Loucy (cell line): ENCODE measurements at regions not wholly inside any gene's neighbourhood (a gene's known extent, or its start where the extent isn't known, plus 50 kb on each side); places are given as distances from the start of the nearest gene placed in this dataset.

Source experiments
- H2AFZ ChIP-seq: fragments of 200-600 bp; sonication (generic); 2 replicates; pipeline ENCODE4 v1.6.0; 2016; ENCODE audit warnings: antibody characterized with exemption, mild to moderate bottlenecking, low read length, moderate library complexity
- H3F3A ChIP-seq: fragments of 200-600 bp; 2 replicates; pipeline ENCODE4 v1.6.0; 2016; ENCODE audit warnings: antibody characterized with exemption, low read depth, mild to moderate bottlenecking
- H3K27me3 ChIP-seq: fragments of 200-600 bp; sonication (generic); 2 replicates; pipeline ENCODE4 v1.6.1; 2014; ENCODE audit warnings: low read length, mild to moderate bottlenecking; ENCODE audit not compliant: insufficient read depth, poor library complexity, severe bottlenecking
- H3K36me3 ChIP-seq: fragments of 200-600 bp; sonication (generic); 2 replicates; pipeline ENCODE4 v1.6.1; 2016; ENCODE audit warnings: low read length; ENCODE audit not compliant: insufficient read depth
- H3K4me1 ChIP-seq: fragments of 200-600 bp; sonication (generic); 2 replicates; pipeline ENCODE4 v1.5.1; 2014; ENCODE audit warnings: low read length, mild to moderate bottlenecking; ENCODE audit not compliant: insufficient read depth, poor library complexity, severe bottlenecking
- H3K4me2 ChIP-seq: fragments of 200-600 bp; sonication (generic); 2 replicates; pipeline ENCODE4 v1.6.0; 2014; ENCODE audit warnings: antibody characterized with exemption, low read length, low read depth, mild to moderate bottlenecking; ENCODE audit not compliant: poor library complexity, severe bottlenecking
- H3K4me3 ChIP-seq: fragments of 200-600 bp; sonication (generic); 2 replicates; pipeline ENCODE4 v1.5.1; 2014; ENCODE audit warnings: low read length, mild to moderate bottlenecking, mixed read lengths; ENCODE audit not compliant: poor library complexity, severe bottlenecking
- H3K79me2 ChIP-seq: fragments of 200-600 bp; sonication (generic); 2 replicates; pipeline ENCODE4 v1.6.1; 2014; ENCODE audit warnings: low read length; ENCODE audit not compliant: insufficient read depth
- H3K9ac ChIP-seq: fragments of 200-600 bp; sonication (generic); 2 replicates; pipeline ENCODE4 v1.6.0; 2014; ENCODE audit warnings: mild to moderate bottlenecking, low read depth, low read length, moderate library complexity; ENCODE audit not compliant: poor library complexity, severe bottlenecking
- H3K9me2 ChIP-seq: fragments of 200-600 bp; sonication (generic); replicated peaks from 2 replicates; pipeline ENCODE4 v1.6.1; 2016; ENCODE audit warnings: low read depth, low read length, mixed read lengths
- H3K9me3 ChIP-seq: fragments of 200-600 bp; sonication (generic); 2 replicates; pipeline ENCODE4 v1.6.1; 2014; ENCODE audit warnings: mild to moderate bottlenecking, antibody characterized with exemption, low read length, low read depth; ENCODE audit not compliant: insufficient read depth
- H4K20me1 ChIP-seq: fragments of 200-600 bp; sonication (generic); 2 replicates; pipeline ENCODE4 v1.6.0; 2014; ENCODE audit warnings: antibody characterized with exemption, low read length, mild to moderate bottlenecking; ENCODE audit not compliant: insufficient read depth, poor library complexity, severe bottlenecking
- CTCF ChIP-seq: fragments of 200-600 bp; sonication (generic); conservative IDR thresholded peaks from 2 replicates; pipeline ENCODE4 v1.5.1; 2014; ENCODE audit warnings: mild to moderate bottlenecking, antibody characterized with exemption, low read length
- EZH2phosphoT487 ChIP-seq: fragments of 200-600 bp; IDR thresholded peaks from 2 replicates; pipeline ENCODE4 v1.6.1; 2018; ENCODE audit warnings: antibody characterized with exemption, mild to moderate bottlenecking, moderate library complexity, borderline replicate concordance

- Histone ChIP-seq H3K9ac (no peak overlapping the region), H4K20me1 (no peaks in the 10 kb centered on the region), H3K79me2 (no peaks in the 10 kb centered on the region), H3K4me2 (no peak overlapping the region), H3K4me1 (no peaks in the 10 kb centered on the region), H2AFZ (no peak overlapping the region), H3K9me2 (no peaks in the 10 kb centered on the region), H3F3A (no peaks in the 10 kb centered on the region), H3K4me3 (no peak overlapping the region), H3K27me3 (no peaks in the 10 kb centered on the region), H3K36me3 (no peaks in the 10 kb centered on the region), H3K9me3 (no peaks in the 10 kb centered on the region)
- no peak for TF ChIP-seq EZH2phosphoT487
- no peak for TF ChIP-seq CTCF
These were observed 156.3 kb upstream of the IER5L start for GRCh38 chr9:129334105-129334935.

- no peaks in the 10 kb centered on the region for H3F3A ChIP-seq
- no peaks in the 10 kb centered on the region for H3K27me3 ChIP-seq
- no peaks in the 10 kb centered on the region for H3K4me1 ChIP-seq
- no peaks in the 10 kb centered on the region for H4K20me1 ChIP-seq
- H3K79me2 ChIP-seq = no peaks in the 10 kb centered on the region
- no peaks in the 10 kb centered on the region for H3K9me2 ChIP-seq
- H3K36me3 ChIP-seq = no peaks in the 10 kb centered on the region
- TF ChIP-seq EZH2phosphoT487 = no peak
- no peak for TF ChIP-seq CTCF
- no peaks in the 10 kb centered on the region for H3K9me3 ChIP-seq
- no peak overlapping the region for H3K9ac ChIP-seq
- no peak overlapping the region for H3K4me3 ChIP-seq
- no peak overlapping the region for H2AFZ ChIP-seq
- H3K4me2 ChIP-seq = no peak overlapping the region
These were observed 155.6 kb upstream of the IER5L start for GRCh38 chr9:129333617-129334104.

GRCh38 chr9:129332581-129332980 is 154.5 kb upstream of the IER5L start:
- H3K4me1 ChIP-seq = no peaks in the 10 kb centered on the region
- no peak overlapping the region for H3K4me3 ChIP-seq
- H3K36me3 ChIP-seq = no peaks in the 10 kb centered on the region
- H2AFZ ChIP-seq = no peak overlapping the region
- H3K27me3 ChIP-seq = no peaks in the 10 kb centered on the region
- H3K4me2 ChIP-seq = no peak overlapping the region
- H3K9ac ChIP-seq = no peak overlapping the region
- H3K9me3 ChIP-seq = no peaks in the 10 kb centered on the region
- no peaks in the 10 kb centered on the region for H3F3A ChIP-seq
- no peaks in the 10 kb centered on the region for H3K79me2 ChIP-seq
- no peaks in the 10 kb centered on the region for H4K20me1 ChIP-seq
- H3K9me2 ChIP-seq = no peaks in the 10 kb centered on the region
- TF ChIP-seq EZH2phosphoT487 = no peak
- no peak for TF ChIP-seq CTCF
